ENCODE measurements at regions not wholly inside any gene's neighbourhood (a gene's known extent, or its start where the extent isn't known, plus 50 kb on each side); places are given as distances from the start of the nearest gene placed in this dataset.

DNA sequence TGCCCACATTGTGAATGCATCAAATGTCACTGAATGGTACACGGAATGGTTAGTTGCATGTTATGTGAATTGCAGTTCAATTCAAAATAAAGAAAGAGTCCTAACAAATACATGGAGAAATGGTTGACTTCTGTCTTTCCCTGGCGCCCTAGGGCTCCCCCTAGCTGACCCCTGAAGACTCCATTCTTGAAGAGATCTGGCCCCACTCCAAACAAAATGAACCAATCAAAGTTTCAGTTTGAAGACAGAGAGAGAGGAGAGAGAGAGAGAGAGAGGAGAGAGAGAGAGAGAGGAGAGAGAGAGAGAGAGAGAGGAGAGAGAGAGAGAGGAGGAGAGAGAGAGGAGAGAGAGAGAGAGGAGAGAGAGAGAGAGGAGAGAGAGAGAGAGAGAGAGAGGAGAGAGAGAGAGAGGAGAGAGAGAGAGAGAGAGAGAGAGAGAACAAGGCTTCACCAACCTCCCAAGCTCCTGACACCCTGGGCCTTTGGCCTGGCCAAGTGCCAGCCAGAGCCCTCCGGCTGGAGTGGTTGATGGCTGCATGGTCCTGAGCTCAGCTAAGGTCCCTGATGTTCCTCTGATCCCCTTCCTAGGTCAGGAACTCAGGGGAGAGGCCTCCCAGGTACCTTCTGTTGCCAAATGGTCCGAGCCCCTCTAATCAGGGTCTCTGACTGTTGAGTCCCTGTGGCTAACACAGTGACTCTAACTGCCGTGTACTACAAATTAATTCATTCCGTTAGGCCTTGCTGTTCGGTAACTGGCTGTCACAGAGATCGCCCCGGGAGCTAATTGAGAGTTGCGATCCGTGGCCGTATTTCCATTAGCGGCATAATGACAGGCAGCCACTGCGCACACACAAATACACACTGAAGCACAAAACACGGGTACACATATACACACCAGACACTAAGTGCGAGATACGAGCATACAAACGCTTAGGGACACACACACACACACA lies 188.8 kb downstream of the ESRRB start:
- TF ChIP-seq POLR2AphosphoS5 (IDR thresholded peaks at IDR 0.05) (no peak), CTCF (IDR thresholded peaks at IDR 0.05) (no peak), POLR2A (IDR thresholded peaks at IDR 0.05) (no peak)

Measured in suprapubic skin (tissue), 4 donors.